ENCODE measurements at regions not wholly inside any gene's neighbourhood (a gene's known extent, or its start where the extent isn't known, plus 50 kb on each side); places are given as distances from the start of the nearest gene placed in this dataset.

GRCh38 chr11:11672101-11672500 is 50.3 kb upstream of the GALNT18 start:
- no peaks in the 10 kb centered on the region for H3K36me3 ChIP-seq
- H3K4me1 ChIP-seq = no peaks in the 10 kb centered on the region
- no peaks in the 10 kb centered on the region for H3K27me3 ChIP-seq
- TF ChIP-seq CTCF (IDR thresholded peaks at IDR 0.05) = no peak
- intact Hi-C loops (cut with DNase I; ENCODE audit: low total_unique reads) = no loop called here
- no peak overlapping the region for H3K27ac ChIP-seq
- no peak overlapping the region for H3K4me3 ChIP-seq
- no peak for DNase-seq
- H3K9me3 ChIP-seq = no peaks in the 10 kb centered on the region
